HCT116 (cell line): ENCODE measurements at regions not wholly inside any gene's neighbourhood (a gene's known extent, or its start where the extent isn't known, plus 50 kb on each side); places are given as distances from the start of the nearest gene placed in this dataset.

ENCODE experiments used
- ATAC-seq: fragments of 200-7000 bp; cut with Tn5 transposase; 2 replicates; pipeline ENCODE4 v1.9.1; 2020; ENCODE audit warnings: mild to moderate bottlenecking, moderate library complexity
- BruUV-seq: library from RNA; stranded (reverse); fragments of 400-500 nt; replicated peaks from 2 replicates; lab custom pipeline; 2021; lab: Mats Ljungman, UMichigan
- CTCF ChIA-PET: fragments of 300-600 bp; sonication (Branson Sonifier 250); formaldehyde crosslinking; loops from one replicate; lab custom pipeline; 2021; ENCODE audit warnings: antibody characterized with exemption; lab: Charles Lee
- POLR2A ChIA-PET: fragments of 300-600, 350-600 bp; sonication (Branson Sonifier 250); formaldehyde crosslinking; loops from one replicate; lab custom pipeline; 2021; ENCODE audit warnings: antibody characterized with exemption; lab: Charles Lee
- RAD21 ChIA-PET, 2 experiments: fragments of 300-600 bp; sonication (Branson Sonifier 250); formaldehyde crosslinking; loops; one replicate each; lab custom pipeline; 2023; ENCODE audit warnings: low total read pairs in 2 of 2; ENCODE audit not compliant: uncharacterized antibody in 2 of 2, unreplicated experiment in 2 of 2, low non-redundant PET in 1 of 2; lab: Charles Lee
- DNase-seq: peaks from one replicate; pipeline ENCODE4 v3.0.0-alpha.2; 2010; ENCODE audit warnings: low read depth, low spot score
- H2AFZ ChIP-seq: fragments of 200-600 bp; shearing (Covaris generic), sonication (generic); 2 replicates; pipeline ENCODE4 v1.6.1; 2017; ENCODE audit warnings: low read depth, mixed run types, mixed read lengths, antibody characterized with exemption, low read length; ENCODE audit not compliant: poor library complexity, severe bottlenecking
- H3K27ac ChIP-seq: 2 replicates; pipeline ENCODE4 v1.5.1; 2012; ENCODE audit warnings: low read depth, low read length
- H3K27me3 ChIP-seq: fragments of 200-600 bp; sonication (generic); 2 replicates; pipeline ENCODE4 v1.6.1; 2016; ENCODE audit warnings: mixed run types, low read length, mixed read lengths; ENCODE audit not compliant: insufficient read depth
- H3K36me3 ChIP-seq, 2 experiments: fragments of 200-500 bp in 1 of 2; fragments of 200-600 bp in 1 of 2; sonication (Bioruptor generic) in 1 of 2; sonication (generic) in 1 of 2; 2 replicates each; pipeline versions ENCODE4 v1.5.1 to v1.6.1; 2014 to 2016; ENCODE audit warnings: low read length in 2 of 2, inconsistent platforms in 1 of 2, mixed read lengths in 1 of 2, mixed run types in 1 of 2; ENCODE audit not compliant: insufficient read depth in 2 of 2, control insufficient read depth in 1 of 2
- H3K4me1 ChIP-seq, 2 experiments: fragments of 200-600 bp in 1 of 2; sonication (generic) in 1 of 2; 2 replicates each; pipeline versions ENCODE4 v1.5.1 to v1.6.1; 2012 to 2017; ENCODE audit warnings: low read length in 2 of 2, inconsistent platforms in 1 of 2, mild to moderate bottlenecking in 1 of 2, mixed read lengths in 1 of 2, mixed run types in 1 of 2, moderate library complexity in 1 of 2; ENCODE audit not compliant: insufficient read depth in 2 of 2, control insufficient read depth in 1 of 2
- H3K4me2 ChIP-seq: fragments of 200-600 bp; sonication (generic); 2 replicates; pipeline ENCODE4 v1.6.1; 2017; ENCODE audit warnings: mixed run types, low read length, mixed read lengths
- H3K4me3 ChIP-seq, 2 experiments: fragments of 200-600 bp in 1 of 2; sonication (generic) in 1 of 2; replicated peaks in 1 of 2; 2 replicates each; pipeline ENCODE4 v1.5.1; 2011 to 2016; ENCODE audit warnings: low read length in 2 of 2, control low read depth in 1 of 2, low read depth in 1 of 2, mild to moderate bottlenecking in 1 of 2, mixed read lengths in 1 of 2, mixed run types in 1 of 2
- H3K79me2 ChIP-seq: fragments of 200-600 bp; sonication (generic); 2 replicates; pipeline ENCODE4 v1.6.1; 2017; ENCODE audit warnings: mild to moderate bottlenecking, mixed run types, low read length, moderate library complexity, mixed read lengths; ENCODE audit not compliant: insufficient read depth
- H3K9ac ChIP-seq: fragments of 200-600 bp; sonication (generic); 2 replicates; pipeline ENCODE4 v1.6.1; 2016; ENCODE audit warnings: low read length, mixed read lengths
- H3K9me2 ChIP-seq: fragments of 200-600 bp; sonication (generic), shearing (Covaris generic); 2 replicates; pipeline ENCODE4 v1.6.1; 2017; ENCODE audit warnings: mixed run types, mild to moderate bottlenecking, moderate library complexity; ENCODE audit not compliant: insufficient read depth
- H3K9me3 ChIP-seq, 2 experiments: fragments of 200-500 bp in 1 of 2; fragments of 200-600 bp in 1 of 2; sonication (Bioruptor generic) in 1 of 2; sonication (generic) in 1 of 2; 2 replicates each; pipeline ENCODE4 v1.6.1; 2014 to 2017; ENCODE audit warnings: low read length in 2 of 2, mixed read lengths in 2 of 2, inconsistent platforms in 1 of 2, low read depth in 1 of 2, mild to moderate bottlenecking in 1 of 2, mixed run types in 1 of 2, moderate library complexity in 1 of 2; ENCODE audit not compliant: control insufficient read depth in 1 of 2, insufficient read depth in 1 of 2
- H4K20me1 ChIP-seq: fragments of 200-600 bp; sonication (generic), shearing (Covaris generic); 2 replicates; pipeline ENCODE4 v1.6.1; 2017; ENCODE audit warnings: mixed run types, mild to moderate bottlenecking, moderate library complexity; ENCODE audit not compliant: insufficient read depth
- ELF1 ChIP-seq: IDR thresholded peaks from 2 replicates; pipeline ENCODE4 v1.6.1; 2012; ENCODE audit warnings: low read depth, borderline replicate concordance
- FOSL1 ChIP-seq: IDR thresholded peaks from 2 replicates; pipeline ENCODE4 v1.6.1; 2012; ENCODE audit warnings: low read depth
- JUND ChIP-seq: IDR thresholded peaks from 2 replicates; pipeline ENCODE4 v1.6.1; 2012
- MAX ChIP-seq: IDR thresholded peaks from 2 replicates; pipeline ENCODE4 v1.6.1; 2012
- POLR2AphosphoS5 ChIP-seq: IDR thresholded peaks from 2 replicates; pipeline ENCODE4 v1.6.1; 2011; ENCODE audit warnings: mild to moderate bottlenecking, low read depth, low read length, moderate library complexity
- REST ChIP-seq: IDR thresholded peaks from 2 replicates; pipeline ENCODE4 v1.6.1; 2012; ENCODE audit warnings: low read depth
- SIN3A ChIP-seq: IDR thresholded peaks from 2 replicates; pipeline ENCODE4 v1.6.1; 2012; ENCODE audit warnings: low read depth
- SP1 ChIP-seq: IDR thresholded peaks from 2 replicates; pipeline ENCODE4 v1.6.1; 2012; ENCODE audit warnings: low read depth
- YY1 ChIP-seq: IDR thresholded peaks from 2 replicates; pipeline ENCODE4 v1.6.1; 2011; ENCODE audit warnings: low read length, low read depth, moderate library complexity, mild to moderate bottlenecking; ENCODE audit not compliant: insufficient replicate concordance; ENCODE audit errors: extremely low read depth
- ZBTB33 ChIP-seq: IDR thresholded peaks from 2 replicates; pipeline ENCODE4 v1.6.1; 2011; ENCODE audit warnings: mild to moderate bottlenecking, low read length, moderate library complexity; ENCODE audit not compliant: insufficient replicate concordance; ENCODE audit errors: extremely low read depth
- ZFX ChIP-seq: fragments of 450-650 bp; IDR thresholded peaks from 2 replicates; pipeline ENCODE4 v1.6.1; 2017
- intact Hi-C: fragments of 100-400 bp; cut with micrococcal nuclease; formaldehyde crosslinking; loops from 2 replicates; pipeline ENCODE4 v1.10.0; 2022

GRCh38 chr14:27605282-27605681, 1007.4 kb upstream of the NOVA1 start:
- ChIA-PET POLR2A (no interaction called here), RAD21 (no interaction called here), CTCF (no interaction called here)
- Histone ChIP-seq H3K9me2 (no peaks in the 10 kb centered on the region), H3K4me2 (no peak overlapping the region), H3K4me1 (no peaks in the 10 kb centered on the region), H3K27me3 (no peaks in the 10 kb centered on the region), H3K36me3 (no peaks in the 10 kb centered on the region), H4K20me1 (no peaks in the 10 kb centered on the region), H3K9me3 (peaks cover 12 to 28% of the 10 kb centered on the region in 2 experiments; a peak in 2 of 4 replicates), H2AFZ (no peak overlapping the region), H3K79me2 (no peaks in the 10 kb centered on the region), H3K9ac (no peak overlapping the region), H3K27ac (no peak overlapping the region), H3K4me3 (no peak overlapping the region)
- BruUV-seq = no TSS peak
- DNase-seq = no peak
- ATAC-seq = no peak
- no peak for TF ChIP-seq FOSL1
- TF ChIP-seq REST = no peak
- no peak for TF ChIP-seq SIN3A
- TF ChIP-seq JUND = no peak
- intact Hi-C loops = no loop called here

- intact Hi-C loops = no loop called here
- no peaks in the 10 kb centered on the region for H3K36me3 ChIP-seq
- BruUV-seq = no TSS peak
- no peak overlapping the region for H3K9ac ChIP-seq
- no peaks in the 10 kb centered on the region for H3K9me2 ChIP-seq
- no peak for ATAC-seq
- no peaks in the 10 kb centered on the region for H3K4me1 ChIP-seq
- H3K4me3 ChIP-seq = no peak overlapping the region
- H2AFZ ChIP-seq = no peak overlapping the region
- DNase-seq = no peak
- H4K20me1 ChIP-seq = no peaks in the 10 kb centered on the region
- H3K4me2 ChIP-seq = no peak overlapping the region
- RAD21 ChIA-PET = no interaction called here
- peaks cover 18 to 21% of the 10 kb centered on the region in 2 experiments; a peak in 2 of 4 replicates for H3K9me3 ChIP-seq
- POLR2A ChIA-PET = no interaction called here
- no peak overlapping the region for H3K27ac ChIP-seq
- H3K27me3 ChIP-seq = no peaks in the 10 kb centered on the region
- CTCF ChIA-PET = no interaction called here
- H3K79me2 ChIP-seq = no peaks in the 10 kb centered on the region
- TF ChIP-seq ZBTB33 (no peak), POLR2AphosphoS5 (no peak), MAX (no peak), ZFX (no peak), YY1 (no peak), ELF1 (no peak), SP1 (no peak), REST (no peak)
These were observed 1010.5 kb upstream of the NOVA1 start for GRCh38 chr14:27608377-27608776.
